ENCODE measurements at regions not wholly inside any gene's neighbourhood (a gene's known extent, or its start where the extent isn't known, plus 50 kb on each side); places are given as distances from the start of the nearest gene placed in this dataset.

GRCh38 chr13:85093808-85094207 is 705.4 kb downstream of the SLITRK6 start:
- DNase-seq (ENCODE audit: low spot score): peak; percentile 49

DNA sequence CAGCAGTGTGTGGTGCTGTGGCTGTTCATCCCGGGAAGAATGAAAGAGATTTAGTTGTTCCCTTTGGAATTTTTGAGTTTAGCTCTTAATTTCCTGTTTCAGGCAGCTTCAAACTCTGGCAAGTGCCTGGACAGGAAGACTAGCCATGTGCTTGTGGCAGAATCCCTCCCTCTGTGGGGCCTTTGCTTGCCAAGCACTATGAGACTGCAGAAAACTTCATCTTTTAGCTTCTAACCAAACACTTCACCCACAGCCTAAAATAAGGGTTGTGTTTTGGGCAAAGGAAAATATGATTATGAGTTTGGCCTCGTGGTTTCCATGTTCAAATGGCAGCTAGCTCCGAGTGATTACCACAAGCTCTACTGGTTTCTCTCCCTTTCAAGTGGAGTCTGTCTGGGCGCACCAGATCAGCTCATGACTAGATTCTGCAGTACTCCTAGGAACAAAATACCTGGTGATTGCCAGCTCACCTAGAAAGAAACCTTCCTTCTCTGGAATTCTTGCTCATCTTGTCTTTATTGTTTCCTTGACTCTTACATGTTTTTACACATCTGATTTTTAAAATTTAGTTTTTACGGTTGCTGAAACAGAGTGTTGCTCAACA is 707.5 kb downstream of the SLITRK6 start:
- in situ Hi-C loops (cut with HindIII; ENCODE audit: low sequenced_read_pairs): no loop called here
- peak; percentile 14 for DNase-seq (ENCODE audit: low spot score)

More at GRCh38 chr13:85093808-85094207, 705.4 kb downstream of the SLITRK6 start:
- in situ Hi-C loops (cut with HindIII; ENCODE audit: low sequenced_read_pairs): no loop called here

DNA sequence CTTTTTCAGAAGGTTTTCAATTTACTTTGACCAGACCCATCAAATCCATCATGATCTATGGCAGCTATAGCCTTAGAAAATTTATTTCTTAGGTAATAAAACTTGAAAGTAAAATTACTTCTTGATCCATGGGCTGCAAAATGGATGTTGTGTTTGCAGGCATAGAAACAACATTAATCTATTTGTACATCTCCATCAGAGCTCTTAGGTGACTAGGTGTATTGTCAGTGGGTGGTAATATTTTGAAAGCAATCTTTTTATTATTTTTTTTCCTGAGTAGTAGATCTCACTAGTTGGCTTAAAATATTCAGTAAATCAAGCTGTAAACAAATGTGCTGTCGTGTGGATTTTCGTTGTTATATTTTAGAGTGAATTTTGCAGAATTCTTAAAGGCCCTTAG is 710.0 kb downstream of the SLITRK6 start:
- in situ Hi-C loops (cut with HindIII; ENCODE audit: low sequenced_read_pairs): no loop called here
- no peak for DNase-seq (ENCODE audit: low spot score)

DNA sequence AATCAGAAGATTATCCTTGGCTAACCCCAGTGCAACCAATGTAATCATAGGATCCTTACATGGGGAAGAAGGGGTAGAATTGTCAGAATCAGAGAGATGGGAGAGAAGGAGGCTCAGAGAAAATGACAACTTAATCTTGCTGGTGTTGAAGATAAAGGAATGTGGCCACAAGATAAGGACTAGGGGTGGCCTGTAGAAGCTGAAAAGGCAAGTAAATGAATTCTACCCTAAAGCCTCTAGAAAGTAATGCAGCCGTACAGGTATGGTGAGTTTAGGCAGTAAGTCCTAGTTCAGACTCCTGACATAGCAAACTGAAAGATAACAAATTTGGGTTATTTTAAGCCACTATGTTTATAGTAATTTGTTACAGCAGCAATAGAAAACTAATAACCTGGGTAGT is 718.5 kb downstream of the SLITRK6 start:
- DNase-seq (ENCODE audit: low spot score): no peak
- in situ Hi-C loops (cut with HindIII; ENCODE audit: low sequenced_read_pairs): no loop called here

- in situ Hi-C loops (cut with HindIII; ENCODE audit: low sequenced_read_pairs): no loop called here
Measured at GRCh38 chr13:85076343-85076742, 722.9 kb downstream of the SLITRK6 start.

GRCh38 chr13:85074543-85075313 is 724.5 kb downstream of the SLITRK6 start:
- in situ Hi-C loops (cut with HindIII; ENCODE audit: low sequenced_read_pairs): no loop called here

More at GRCh38 chr13:85076343-85076742, 722.9 kb downstream of the SLITRK6 start:
- no peak for DNase-seq (ENCODE audit: low spot score)

DNA sequence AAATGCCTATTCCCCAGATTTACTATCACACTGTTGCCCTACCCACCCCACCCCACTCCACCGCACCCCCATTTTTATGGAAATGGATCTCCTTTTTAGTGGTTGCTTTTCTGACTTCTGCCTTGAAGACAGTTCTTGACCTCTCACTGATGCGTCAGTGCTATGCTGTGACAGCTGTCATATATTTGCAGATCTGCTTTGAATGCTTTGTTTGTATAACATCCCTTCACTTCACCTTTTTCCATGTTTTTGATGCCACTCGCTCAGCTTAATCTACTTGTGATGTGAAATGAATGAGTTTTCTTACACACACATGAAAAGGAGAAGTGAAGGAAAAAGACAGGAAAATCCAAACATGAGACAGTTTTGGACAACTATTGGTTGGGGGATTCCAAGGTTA is 731.0 kb downstream of the SLITRK6 start:
- in situ Hi-C loops (cut with HindIII; ENCODE audit: low sequenced_read_pairs): no loop called here

More at GRCh38 chr13:85074543-85075313, 724.5 kb downstream of the SLITRK6 start:
- DNase-seq (ENCODE audit: low spot score): no peak

DNA sequence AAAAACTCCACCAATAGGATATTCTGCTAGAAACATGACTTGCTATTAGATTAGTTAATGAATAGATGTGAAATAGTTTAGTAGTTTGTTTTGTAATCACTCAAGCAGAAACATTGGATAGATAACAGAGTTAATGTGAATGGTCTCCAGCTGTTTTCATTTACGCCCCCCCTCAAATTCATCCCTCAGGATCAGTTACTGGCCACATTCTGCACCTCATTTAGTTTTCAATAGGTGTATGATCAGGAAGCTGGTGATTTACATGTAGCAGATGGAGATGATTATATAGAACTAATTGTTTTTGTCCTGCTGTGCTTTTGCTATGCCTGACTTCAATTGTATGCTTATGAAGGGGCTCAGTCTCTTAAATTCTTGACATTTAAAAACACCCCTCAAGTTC is 759.0 kb downstream of the SLITRK6 start:
- in situ Hi-C loops (cut with HindIII; ENCODE audit: low sequenced_read_pairs): no loop called here
- DNase-seq (ENCODE audit: low spot score): no peak

More for the DNA sequence above, 731.0 kb downstream of the SLITRK6 start:
- no peak for DNase-seq (ENCODE audit: low spot score)

- no peak for DNase-seq (ENCODE audit: low spot score)
- in situ Hi-C loops (cut with HindIII; ENCODE audit: low sequenced_read_pairs): no loop called here
Measured at GRCh38 chr13:85031771-85032170, 767.4 kb downstream of the SLITRK6 start.

DNA sequence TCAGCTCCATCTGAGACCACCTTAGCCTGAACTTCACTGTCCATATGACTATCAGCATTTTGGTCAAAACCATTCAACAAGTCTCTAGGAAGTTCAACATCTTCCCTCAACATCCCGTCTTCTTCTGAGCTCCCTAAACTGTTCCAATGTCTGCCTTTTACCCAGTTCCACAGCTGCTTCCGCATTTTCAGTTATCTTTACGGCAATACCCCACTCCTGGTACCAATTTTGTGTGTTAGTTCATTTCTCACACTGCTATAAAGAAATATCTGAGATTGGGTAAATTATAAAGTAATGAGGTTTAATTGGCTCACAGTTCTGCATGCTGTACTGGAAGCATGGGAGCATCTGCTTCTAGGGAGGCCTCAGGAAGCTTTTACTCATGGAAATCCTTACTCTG is 771.2 kb downstream of the SLITRK6 start:
- in situ Hi-C loops (cut with HindIII; ENCODE audit: low sequenced_read_pairs): no loop called here
- no peak for DNase-seq (ENCODE audit: low spot score)

GRCh38 chr13:85019121-85019520 is 780.1 kb downstream of the SLITRK6 start:
- no peak for DNase-seq (ENCODE audit: low spot score)
- in situ Hi-C loops (cut with HindIII; ENCODE audit: low sequenced_read_pairs): no loop called here

GRCh38 chr13:85013006-85013405 is 786.2 kb downstream of the SLITRK6 start:
- DNase-seq (ENCODE audit: low spot score): no peak
- in situ Hi-C loops (cut with HindIII; ENCODE audit: low sequenced_read_pairs): no loop called here

DNA sequence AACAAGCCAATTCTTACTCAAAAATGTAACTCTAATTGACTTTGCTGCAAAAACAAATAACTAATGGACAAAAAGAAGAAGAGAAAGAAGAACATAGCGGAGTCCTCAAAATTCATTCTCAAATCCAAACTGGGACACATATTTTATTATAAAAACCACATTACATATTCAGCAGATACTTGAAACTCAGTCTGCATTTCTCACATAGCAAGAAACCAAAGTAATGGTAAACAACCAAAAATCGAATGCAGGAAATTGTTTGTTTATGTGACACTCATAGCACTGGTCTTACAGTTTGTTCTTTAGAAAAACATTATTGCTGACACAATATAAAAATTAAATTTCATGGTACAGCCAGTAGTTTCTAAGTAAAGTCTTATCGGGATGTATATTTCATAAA is 789.8 kb downstream of the SLITRK6 start:
- no peak for DNase-seq (ENCODE audit: low spot score)
- in situ Hi-C loops (cut with HindIII; ENCODE audit: low sequenced_read_pairs): no loop called here

DNA sequence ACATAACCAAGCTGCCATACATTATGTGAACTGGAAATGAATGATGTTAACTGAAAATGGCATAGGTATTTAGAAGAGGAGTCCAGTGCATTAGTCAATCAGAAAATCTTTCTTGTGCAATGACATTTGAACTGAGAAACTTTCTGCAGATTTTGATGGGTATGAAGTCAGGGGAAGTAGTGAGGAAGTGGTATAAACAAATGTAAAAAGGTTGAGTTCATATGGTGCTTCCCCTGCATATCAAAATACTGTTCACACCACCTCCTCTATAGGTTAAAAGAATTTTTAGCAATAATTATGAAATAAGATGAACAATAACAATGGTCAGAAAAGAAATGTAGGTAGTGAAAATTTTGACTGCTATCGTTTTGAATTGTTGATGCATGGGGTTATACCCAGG is 800.0 kb downstream of the SLITRK6 start:
- in situ Hi-C loops (cut with HindIII; ENCODE audit: low sequenced_read_pairs): no loop called here
- no peak for DNase-seq (ENCODE audit: low spot score)

DNA sequence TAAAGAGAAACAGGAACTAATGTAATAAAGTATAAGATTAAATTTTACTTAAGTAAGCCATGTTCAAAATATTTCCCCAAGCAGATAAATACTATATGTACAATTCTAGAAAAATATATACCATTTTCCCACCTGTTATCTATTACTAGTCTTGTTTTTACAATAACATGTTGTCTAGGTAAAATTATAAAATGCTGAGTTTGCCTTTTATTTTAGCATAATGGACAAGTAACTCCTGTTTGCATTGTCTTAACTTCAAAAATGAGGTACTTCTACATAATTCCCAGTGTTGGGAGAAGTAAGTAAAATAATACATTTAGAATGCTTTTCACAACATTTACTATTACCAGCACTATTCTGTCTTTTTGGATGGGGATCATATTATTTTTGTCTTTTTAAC is 800.5 kb downstream of the SLITRK6 start:
- in situ Hi-C loops (cut with HindIII; ENCODE audit: low sequenced_read_pairs): no loop called here
- no peak for DNase-seq (ENCODE audit: low spot score)

DNA sequence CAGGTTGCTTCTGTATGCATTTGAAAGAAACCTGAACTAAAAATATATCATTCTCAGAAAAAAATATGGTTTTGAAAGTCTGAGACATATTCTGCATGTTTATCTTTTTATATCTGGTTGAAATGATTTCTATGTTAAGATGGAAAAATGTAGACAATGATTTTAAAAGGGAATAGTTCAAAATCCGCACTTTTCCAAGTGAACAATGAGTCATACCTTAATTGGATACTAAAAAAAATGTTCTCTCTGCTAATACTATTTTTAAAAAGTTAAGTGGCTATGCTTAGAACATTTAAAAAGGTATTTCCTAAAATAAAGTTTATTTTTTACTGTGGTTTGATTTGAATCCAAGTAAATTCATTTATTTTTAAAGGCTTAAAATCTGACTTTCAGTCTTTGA is 801.4 kb downstream of the SLITRK6 start:
- no peak for DNase-seq (ENCODE audit: low spot score)
- in situ Hi-C loops (cut with HindIII; ENCODE audit: low sequenced_read_pairs): no loop called here

GRCh38 chr13:84994582-84994981 is 804.6 kb downstream of the SLITRK6 start:
- DNase-seq (ENCODE audit: low spot score): peak; percentile 6
- in situ Hi-C loops (cut with HindIII; ENCODE audit: low sequenced_read_pairs): no loop called here

GRCh38 chr13:84985860-84986259 is 813.4 kb downstream of the SLITRK6 start:
- in situ Hi-C loops (cut with HindIII; ENCODE audit: low sequenced_read_pairs): no loop called here

DNA sequence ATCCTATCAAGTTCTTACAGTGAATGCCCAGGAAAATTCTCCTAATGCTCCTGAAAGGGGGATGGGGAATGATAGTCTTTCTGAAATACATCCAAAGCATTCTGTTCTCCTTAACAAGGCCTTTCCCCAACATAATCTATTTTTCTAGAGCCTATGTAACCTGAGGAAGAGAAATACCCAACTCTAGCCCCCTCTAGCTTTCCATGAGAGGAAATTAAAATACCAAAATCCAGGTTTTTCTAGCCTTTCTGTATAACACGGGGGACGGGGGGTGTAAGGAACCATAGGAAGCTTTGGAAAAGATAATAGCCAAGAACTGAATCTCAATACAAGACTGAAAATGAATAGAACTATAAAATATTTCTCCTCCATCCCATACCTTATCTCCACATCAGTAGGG is 815.9 kb downstream of the SLITRK6 start:
- in situ Hi-C loops (cut with HindIII; ENCODE audit: low sequenced_read_pairs): no loop called here
- no peak for DNase-seq (ENCODE audit: low spot score)

More at GRCh38 chr13:84985860-84986259, 813.4 kb downstream of the SLITRK6 start:
- DNase-seq (ENCODE audit: low spot score): peak; percentile 10

DNA sequence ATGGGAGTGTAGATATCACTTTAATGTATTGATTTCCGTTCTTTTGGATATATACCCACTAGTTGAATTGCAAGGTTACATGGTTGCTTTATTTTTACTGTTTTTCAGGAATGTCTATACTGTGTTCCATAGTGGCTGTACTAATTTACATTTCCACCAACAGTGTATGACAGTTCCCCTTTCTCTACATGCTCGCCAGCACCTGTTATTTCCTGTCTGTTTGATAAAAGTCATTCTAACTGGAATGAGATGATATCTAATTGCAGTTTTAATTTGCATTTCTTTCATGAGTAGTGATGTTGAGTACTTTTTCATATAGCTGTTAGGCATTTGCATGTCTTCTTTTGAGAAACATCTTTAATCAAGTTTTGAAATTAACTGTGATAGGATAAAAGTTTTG is 818.6 kb downstream of the SLITRK6 start:
- in situ Hi-C loops (cut with HindIII; ENCODE audit: low sequenced_read_pairs): no loop called here
- no peak for DNase-seq (ENCODE audit: low spot score)

GRCh38 chr13:84978851-84979250 is 820.4 kb downstream of the SLITRK6 start:
- in situ Hi-C loops (cut with HindIII; ENCODE audit: low sequenced_read_pairs): no loop called here

More at GRCh38 chr13:84978851-84979250, 820.4 kb downstream of the SLITRK6 start:
- DNase-seq (ENCODE audit: low spot score): no peak

Data from G401 (cell line).